ENCODE measurements at regions not wholly inside any gene's neighbourhood (a gene's known extent, or its start where the extent isn't known, plus 50 kb on each side); places are given as distances from the start of the nearest gene placed in this dataset.

- Histone ChIP-seq H3K4me3 (no peak overlapping the region), H3K36me3 (ENCODE audit: insufficient read depth, low read length) (no peaks in the 10 kb centered on the region), H3K27ac (no peak overlapping the region), H3K9me3 (ENCODE audit: low read depth, low read length) (no peaks in the 10 kb centered on the region), H3K9ac (ENCODE audit: insufficient read length) (no peak overlapping the region)
- no peak for DNase-seq (ENCODE audit: low read depth, low spot score)
- TF ChIP-seq FOXP2 (optimal IDR thresholded peaks at IDR 0.05; ENCODE audit: control extremely low read depth, extremely low read length, insufficient read depth): no peak
- no peak for TF ChIP-seq POLR2AphosphoS5 (IDR thresholded peaks at IDR 0.05; ENCODE audit: borderline replicate concordance, low read depth, low read length)
- TF ChIP-seq EZH2 (IDR thresholded peaks at IDR 0.05): no peak
Observed at GRCh38 chr10:78514459-78514858, 480.8 kb downstream of the RPS24 start.

DNA sequence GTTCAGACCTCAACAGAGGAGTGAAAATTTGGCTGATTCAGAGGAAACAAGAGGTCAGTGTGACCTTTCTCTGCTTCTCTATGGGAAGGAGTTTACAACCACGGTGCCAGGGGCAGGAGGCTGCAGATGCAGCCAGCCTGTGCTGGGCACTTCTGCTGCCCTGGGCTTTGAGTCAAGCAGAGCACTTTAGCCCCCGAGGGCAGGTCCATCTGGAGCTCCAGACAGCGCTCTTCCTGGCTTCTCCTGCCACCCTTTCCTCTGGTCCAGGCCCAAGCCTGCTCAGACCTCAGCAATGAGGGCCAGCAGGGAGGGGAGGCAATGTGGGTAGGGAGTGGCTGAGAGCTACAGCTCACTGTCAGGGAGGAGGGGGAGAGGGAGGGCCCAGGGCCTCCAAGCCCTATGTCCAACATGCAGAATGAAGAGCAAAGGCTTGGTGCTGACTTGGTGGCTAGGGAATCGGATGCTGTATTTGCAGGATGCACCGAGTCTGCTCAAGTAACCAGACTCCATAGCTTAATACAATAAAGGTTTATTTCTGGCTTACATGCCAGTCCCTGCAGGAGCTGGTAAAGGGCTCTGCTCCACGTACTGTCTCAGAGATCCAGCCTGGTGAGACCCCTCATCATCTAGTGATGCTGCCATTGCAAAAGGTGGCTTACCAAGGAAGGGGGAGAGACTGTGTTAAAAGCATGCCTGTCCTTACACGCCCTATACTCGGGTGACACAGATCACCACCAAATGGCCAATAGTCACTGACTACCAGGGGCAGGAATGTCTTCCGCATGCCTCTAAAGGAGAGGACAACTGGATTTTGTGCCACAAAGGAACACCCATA is 481.6 kb downstream of the RPS24 start:
- Histone ChIP-seq H3K9ac (ENCODE audit: insufficient read length) (no peak overlapping the region), H3K4me3 (no peak overlapping the region), H3K27ac (no peak overlapping the region), H3K9me3 (ENCODE audit: low read depth, low read length) (no peaks in the 10 kb centered on the region), H3K36me3 (ENCODE audit: insufficient read depth, low read length) (no peaks in the 10 kb centered on the region)
- TF ChIP-seq FOXP2 (optimal IDR thresholded peaks at IDR 0.05; ENCODE audit: control extremely low read depth, extremely low read length, insufficient read depth): no peak
- no peak for TF ChIP-seq POLR2AphosphoS5 (IDR thresholded peaks at IDR 0.05; ENCODE audit: borderline replicate concordance, low read depth, low read length)
- TF ChIP-seq EZH2 (IDR thresholded peaks at IDR 0.05): no peak
- DNase-seq (ENCODE audit: low read depth, low spot score): no peak

- no peak overlapping the region for H3K27ac ChIP-seq
- TF ChIP-seq EZH2 (IDR thresholded peaks at IDR 0.05) (no peak), POLR2AphosphoS5 (IDR thresholded peaks at IDR 0.05; ENCODE audit: borderline replicate concordance, low read depth, low read length) (no peak), FOXP2 (optimal IDR thresholded peaks at IDR 0.05; ENCODE audit: control extremely low read depth, extremely low read length, insufficient read depth) (no peak)
- no peak overlapping the region for H3K9ac ChIP-seq (ENCODE audit: insufficient read length)
- H3K4me3 ChIP-seq: no peak overlapping the region
- no peaks in the 10 kb centered on the region for H3K9me3 ChIP-seq (ENCODE audit: low read depth, low read length)
- H3K36me3 ChIP-seq (ENCODE audit: insufficient read depth, low read length): no peaks in the 10 kb centered on the region
- DNase-seq (ENCODE audit: low read depth, low spot score): no peak
Observed at GRCh38 chr10:78515873-78516153, 482.1 kb downstream of the RPS24 start.

GRCh38 chr10:78516236-78516635 is 482.6 kb downstream of the RPS24 start:
- no peak for TF ChIP-seq FOXP2 (optimal IDR thresholded peaks at IDR 0.05; ENCODE audit: control extremely low read depth, extremely low read length, insufficient read depth)
- TF ChIP-seq POLR2AphosphoS5 (IDR thresholded peaks at IDR 0.05; ENCODE audit: borderline replicate concordance, low read depth, low read length): no peak
- no peak for TF ChIP-seq EZH2 (IDR thresholded peaks at IDR 0.05)
- DNase-seq (ENCODE audit: low read depth, low spot score): no peak
- Histone ChIP-seq H3K36me3 (ENCODE audit: insufficient read depth, low read length) (no peaks in the 10 kb centered on the region), H3K4me3 (no peak overlapping the region), H3K27ac (no peak overlapping the region), H3K9me3 (ENCODE audit: low read depth, low read length) (no peaks in the 10 kb centered on the region), H3K9ac (ENCODE audit: insufficient read length) (no peak overlapping the region)

DNA sequence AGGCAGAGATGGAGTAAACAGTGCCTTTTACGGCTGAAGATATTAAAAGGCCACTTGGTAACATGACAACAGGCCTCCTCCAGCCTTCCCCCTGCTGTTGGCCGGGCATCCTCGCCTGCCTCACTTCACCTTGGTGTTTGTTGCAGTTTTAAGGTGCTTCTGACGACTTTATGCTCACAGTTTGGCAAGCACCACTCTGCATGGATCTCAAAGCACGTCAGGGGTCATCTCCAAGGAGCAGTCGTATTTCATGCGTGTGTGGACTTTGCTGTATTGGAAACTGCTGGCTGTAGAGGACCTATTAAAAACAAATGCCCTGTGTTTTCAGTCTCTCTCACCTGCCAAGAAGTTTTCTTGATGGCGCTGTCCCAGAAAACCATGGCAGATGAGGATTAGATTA is 483.1 kb downstream of the RPS24 start:
- Histone ChIP-seq H3K4me3 (no peak overlapping the region), H3K9ac (ENCODE audit: insufficient read length) (no peak overlapping the region), H3K27ac (no peak overlapping the region), H3K9me3 (ENCODE audit: low read depth, low read length) (no peaks in the 10 kb centered on the region), H3K36me3 (ENCODE audit: insufficient read depth, low read length) (no peaks in the 10 kb centered on the region)
- no peak for DNase-seq (ENCODE audit: low read depth, low spot score)
- no peak for TF ChIP-seq EZH2 (IDR thresholded peaks at IDR 0.05)

- H3K9me3 ChIP-seq (ENCODE audit: low read depth, low read length): no peaks in the 10 kb centered on the region
- H3K4me3 ChIP-seq: no peak overlapping the region
- no peaks in the 10 kb centered on the region for H3K36me3 ChIP-seq (ENCODE audit: insufficient read depth, low read length)
- H3K27ac ChIP-seq: no peak overlapping the region
- no peak for TF ChIP-seq EZH2 (IDR thresholded peaks at IDR 0.05)
- TF ChIP-seq FOXP2 (optimal IDR thresholded peaks at IDR 0.05; ENCODE audit: control extremely low read depth, extremely low read length, insufficient read depth): no peak
- no peak for TF ChIP-seq POLR2AphosphoS5 (IDR thresholded peaks at IDR 0.05; ENCODE audit: borderline replicate concordance, low read depth, low read length)
- no peak for DNase-seq (ENCODE audit: low read depth, low spot score)
- H3K9ac ChIP-seq (ENCODE audit: insufficient read length): no peak overlapping the region
Observed at GRCh38 chr10:78518224-78518623, 484.6 kb downstream of the RPS24 start.

GRCh38 chr10:78520737-78521430 is 487.2 kb downstream of the RPS24 start:
- H3K9me3 ChIP-seq (ENCODE audit: low read depth, low read length): no peaks in the 10 kb centered on the region
- no peak overlapping the region for H3K4me3 ChIP-seq
- no peak overlapping the region for H3K9ac ChIP-seq (ENCODE audit: insufficient read length)
- no peak for TF ChIP-seq EZH2 (IDR thresholded peaks at IDR 0.05)
- no peak for TF ChIP-seq POLR2AphosphoS5 (IDR thresholded peaks at IDR 0.05; ENCODE audit: borderline replicate concordance, low read depth, low read length)
- no peak for TF ChIP-seq FOXP2 (optimal IDR thresholded peaks at IDR 0.05; ENCODE audit: control extremely low read depth, extremely low read length, insufficient read depth)
- H3K36me3 ChIP-seq (ENCODE audit: insufficient read depth, low read length): no peaks in the 10 kb centered on the region
- no peak overlapping the region for H3K27ac ChIP-seq
- DNase-seq (ENCODE audit: low read depth, low spot score): no peak

GRCh38 chr10:78523453-78523852 is 489.8 kb downstream of the RPS24 start:
- no peak overlapping the region for H3K4me3 ChIP-seq
- no peak overlapping the region for H3K27ac ChIP-seq
- no peaks in the 10 kb centered on the region for H3K36me3 ChIP-seq (ENCODE audit: insufficient read depth, low read length)
- no peaks in the 10 kb centered on the region for H3K9me3 ChIP-seq (ENCODE audit: low read depth, low read length)
- no peak overlapping the region for H3K9ac ChIP-seq (ENCODE audit: insufficient read length)
- TF ChIP-seq EZH2 (IDR thresholded peaks at IDR 0.05) (no peak), FOXP2 (optimal IDR thresholded peaks at IDR 0.05; ENCODE audit: control extremely low read depth, extremely low read length, insufficient read depth) (no peak), POLR2AphosphoS5 (IDR thresholded peaks at IDR 0.05; ENCODE audit: borderline replicate concordance, low read depth, low read length) (no peak)
- no peak for DNase-seq (ENCODE audit: low read depth, low spot score)

Measured in SK-N-MC (cell line).